DMS 273 (cell line): ENCODE measurements at regions not wholly inside any gene's neighbourhood (a gene's known extent, or its start where the extent isn't known, plus 50 kb on each side); places are given as distances from the start of the nearest gene placed in this dataset.

ENCODE experiments used
- DNase-seq: peaks from one replicate; lab custom pipeline; 2025; ENCODE audit not compliant: unreplicated experiment; lab: John Stamatoyannopoulos, UW

GRCh38 chr13:110773480-110773879 is 60.0 kb downstream of the ING1 start:
- DNase-seq, result no peak

- no peak for DNase-seq
These were observed 60.6 kb downstream of the ING1 start for GRCh38 chr13:110774051-110774450.

- DNase-seq, result no peak
These were observed 61.0 kb downstream of the ING1 start for GRCh38 chr13:110774490-110774889.

GRCh38 chr13:110775576-110775975 is 62.1 kb downstream of the ING1 start:
- no peak for DNase-seq

- no peak for DNase-seq
These were observed 63.8 kb downstream of the ING1 start for GRCh38 chr13:110777251-110777820.

GRCh38 chr13:110779022-110779421 is 65.5 kb downstream of the ING1 start:
- no peak for DNase-seq

- DNase-seq, result peak; percentile 32
These were observed 66.9 kb downstream of the ING1 start for GRCh38 chr13:110780422-110780821.

- no peak for DNase-seq
These were observed 68.7 kb downstream of the ING1 start for GRCh38 chr13:110782185-110782584.

GRCh38 chr13:110784704-110785103 is 71.2 kb downstream of the ING1 start:
- no peak for DNase-seq

GRCh38 chr13:110788778-110789177 is 75.3 kb downstream of the ING1 start:
- DNase-seq, result no peak

GRCh38 chr13:110789871-110790270 is 76.4 kb downstream of the ING1 start:
- no peak for DNase-seq

- no peak for DNase-seq
These were observed 76.9 kb downstream of the ING1 start for GRCh38 chr13:110790371-110790770.

- DNase-seq, result no peak
These were observed 80.7 kb downstream of the ING1 start for GRCh38 chr13:110794209-110794608.

GRCh38 chr13:110797230-110797877 is 83.9 kb downstream of the ING1 start:
- DNase-seq, result no peak

- DNase-seq, result no peak
These were observed 84.8 kb downstream of the ING1 start for GRCh38 chr13:110798081-110798994.

- DNase-seq, result no peak
These were observed 86.0 kb downstream of the ING1 start for GRCh38 chr13:110799246-110800236.

- DNase-seq, result no peak
These were observed 87.5 kb downstream of the ING1 start for GRCh38 chr13:110801044-110801443.

GRCh38 chr13:110802260-110802659 is 88.8 kb downstream of the ING1 start:
- no peak for DNase-seq

GRCh38 chr13:110806636-110807035 is 93.1 kb downstream of the ING1 start:
- no peak for DNase-seq

GRCh38 chr13:110807546-110807945 is 94.0 kb downstream of the ING1 start:
- DNase-seq, result no peak

GRCh38 chr13:110808138-110808537 is 94.6 kb downstream of the ING1 start:
- DNase-seq, result no peak
